Brain microvascular endothelial cell (primary cell): ENCODE measurements at regions not wholly inside any gene's neighbourhood (a gene's known extent, or its start where the extent isn't known, plus 50 kb on each side); places are given as distances from the start of the nearest gene placed in this dataset.
"Not testable (repeated sequence)": the region's sequence is repeated elsewhere in the genome, so short reads cannot be mapped to it uniquely, and the experiment has no call there.

Experiments used
- DNase-seq: peaks from one replicate; pipeline ENCODE4 v3.0.0-alpha.2; 2020
- H3K27ac ChIP-seq: fragments of 250-450 bp; sonication (Bioruptor Pico); 2 replicates; pipeline ENCODE4 v1.5.1; 2020; ENCODE audit warnings: mild to moderate bottlenecking, moderate library complexity
- H3K27me3 ChIP-seq: fragments of 250-450 bp; sonication (Bioruptor Pico); replicated peaks from 2 replicates; pipeline ENCODE4 v1.5.1; 2020; ENCODE audit warnings: mild to moderate bottlenecking
- H3K36me3 ChIP-seq: fragments of 250-450 bp; sonication (Bioruptor Pico); replicated peaks from 2 replicates; pipeline ENCODE4 v1.5.1; 2020; ENCODE audit warnings: mild to moderate bottlenecking
- H3K4me3 ChIP-seq: 2 replicates; pipeline ENCODE4 v1.5.1; 2011; ENCODE audit warnings: low read depth, mild to moderate bottlenecking, control low read depth, low read length, moderate library complexity
- in situ Hi-C: cut with HindIII; loops from 2 replicates; pipeline ENCODE4 v1.10.0; 2017; ENCODE audit warnings: low sequenced_read_pairs, low pct_ligation_motif_present
- TF ChIP-seq, protein P1 (sequence below): IDR thresholded peaks from 2 replicates; pipeline ENCODE4 v1.5.1; 2011; ENCODE audit warnings: low read depth, mild to moderate bottlenecking, moderate library complexity, low read length, control low read depth, inconsistent platforms; ENCODE audit errors: missing control alignments

DNA sequence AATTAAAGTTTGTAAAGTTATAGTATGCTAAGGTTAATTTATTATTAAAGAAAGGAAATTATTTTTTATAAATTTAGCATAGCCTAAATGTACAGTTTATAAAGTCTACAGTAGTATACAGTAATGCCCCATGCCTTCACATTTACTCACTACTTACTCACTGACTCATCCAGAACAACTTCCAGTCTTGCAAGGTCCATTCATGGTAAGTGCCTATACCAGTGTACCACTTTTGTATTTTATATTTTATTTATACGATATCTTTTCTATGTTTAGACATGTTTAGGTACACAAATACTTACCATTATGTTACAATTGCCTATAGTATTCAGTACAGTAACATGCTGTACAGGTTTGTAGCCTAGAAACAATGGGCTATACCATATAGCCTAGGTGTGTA, 95.1 kb upstream of the GRIN2B start:
- in situ Hi-C loops: no loop called here
- TF ChIP-seq, protein P1, sequence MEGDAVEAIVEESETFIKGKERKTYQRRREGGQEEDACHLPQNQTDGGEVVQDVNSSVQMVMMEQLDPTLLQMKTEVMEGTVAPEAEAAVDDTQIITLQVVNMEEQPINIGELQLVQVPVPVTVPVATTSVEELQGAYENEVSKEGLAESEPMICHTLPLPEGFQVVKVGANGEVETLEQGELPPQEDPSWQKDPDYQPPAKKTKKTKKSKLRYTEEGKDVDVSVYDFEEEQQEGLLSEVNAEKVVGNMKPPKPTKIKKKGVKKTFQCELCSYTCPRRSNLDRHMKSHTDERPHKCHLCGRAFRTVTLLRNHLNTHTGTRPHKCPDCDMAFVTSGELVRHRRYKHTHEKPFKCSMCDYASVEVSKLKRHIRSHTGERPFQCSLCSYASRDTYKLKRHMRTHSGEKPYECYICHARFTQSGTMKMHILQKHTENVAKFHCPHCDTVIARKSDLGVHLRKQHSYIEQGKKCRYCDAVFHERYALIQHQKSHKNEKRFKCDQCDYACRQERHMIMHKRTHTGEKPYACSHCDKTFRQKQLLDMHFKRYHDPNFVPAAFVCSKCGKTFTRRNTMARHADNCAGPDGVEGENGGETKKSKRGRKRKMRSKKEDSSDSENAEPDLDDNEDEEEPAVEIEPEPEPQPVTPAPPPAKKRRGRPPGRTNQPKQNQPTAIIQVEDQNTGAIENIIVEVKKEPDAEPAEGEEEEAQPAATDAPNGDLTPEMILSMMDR: no peak
- Histone ChIP-seq H3K27ac (no peak overlapping the region), H3K4me3 (no peak overlapping the region), H3K36me3 (no peaks in the 10 kb centered on the region), H3K27me3 (no peaks in the 10 kb centered on the region)
- no peak for DNase-seq

DNA sequence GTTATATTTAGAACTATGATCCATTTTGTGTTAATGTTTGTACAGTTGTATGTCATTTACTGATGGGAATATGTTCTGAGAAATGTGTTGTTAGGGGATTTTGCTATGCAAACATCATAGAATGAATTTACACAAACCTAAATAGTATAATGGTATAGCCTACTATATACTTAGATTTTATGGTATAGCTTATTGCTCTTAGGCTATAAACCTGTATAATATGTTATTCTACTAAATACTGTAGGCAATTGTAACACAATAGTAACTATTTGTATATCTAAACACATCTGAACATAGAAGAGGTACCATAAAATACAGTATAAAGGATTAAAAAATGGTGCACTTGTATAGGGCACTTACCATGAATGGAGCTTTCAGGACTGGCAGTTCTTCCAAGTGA, 105.4 kb upstream of the GRIN2B start:
- no peak for DNase-seq
- in situ Hi-C loops: no loop called here

DNA sequence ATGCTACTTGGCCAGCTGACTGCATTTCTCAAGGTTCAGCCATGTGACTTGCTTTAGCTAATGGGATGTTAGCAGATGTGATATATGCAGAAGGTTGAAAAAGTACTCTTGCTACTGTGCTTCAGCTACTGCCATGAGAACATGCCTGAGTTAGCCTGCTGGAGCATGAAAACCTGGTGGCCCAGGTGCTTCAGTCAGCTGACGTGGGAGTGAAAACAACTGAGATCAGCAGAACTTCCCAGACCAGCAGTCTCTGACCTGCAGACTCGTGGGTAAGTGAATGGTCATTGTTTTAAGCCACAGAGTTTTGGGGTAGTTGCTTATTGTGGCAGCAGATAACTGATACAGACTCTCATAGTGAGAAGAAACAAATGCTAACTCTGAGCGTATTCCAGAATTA, 118.6 kb upstream of the GRIN2B start:
- H3K36me3 ChIP-seq: no peaks in the 10 kb centered on the region
- TF ChIP-seq, protein P1: no peak

More for the DNA sequence above, 105.4 kb upstream of the GRIN2B start:
- Histone ChIP-seq H3K27ac (no peak overlapping the region), H3K36me3 (no peaks in the 10 kb centered on the region), H3K4me3 (no peak overlapping the region), H3K27me3 (no peaks in the 10 kb centered on the region)
- TF ChIP-seq, protein P1: no peak

DNA sequence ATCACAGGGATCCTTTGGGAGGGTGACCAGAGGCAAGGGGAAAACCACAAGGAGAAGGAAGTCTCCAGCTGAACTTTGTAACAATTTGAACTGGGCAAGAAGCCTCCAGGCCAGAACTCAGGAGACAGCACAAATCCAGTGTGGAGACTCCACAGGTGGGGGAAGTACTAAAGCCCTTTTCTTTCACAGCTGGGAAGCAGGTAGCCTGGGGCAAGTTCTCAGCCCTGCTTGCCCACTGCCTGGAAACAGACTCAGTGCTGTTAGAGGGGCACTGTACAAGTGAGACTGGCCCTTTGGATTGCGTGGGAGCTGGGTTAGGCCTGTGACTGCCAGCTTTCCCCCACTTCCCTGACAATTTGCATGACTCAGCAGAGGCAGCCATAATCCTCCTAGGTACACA, 120.2 kb upstream of the GRIN2B start:
- H3K4me3 ChIP-seq, H3K27ac ChIP-seq, DNase-seq, H3K27me3 ChIP-seq, H3K36me3 ChIP-seq, in situ Hi-C loops: not testable (repeated sequence)

More for the DNA sequence above, 118.6 kb upstream of the GRIN2B start:
- H3K27me3 ChIP-seq: no peaks in the 10 kb centered on the region
- in situ Hi-C loops: no loop called here
- H3K27ac ChIP-seq: no peak overlapping the region
- no peak for DNase-seq
- no peak overlapping the region for H3K4me3 ChIP-seq

DNA sequence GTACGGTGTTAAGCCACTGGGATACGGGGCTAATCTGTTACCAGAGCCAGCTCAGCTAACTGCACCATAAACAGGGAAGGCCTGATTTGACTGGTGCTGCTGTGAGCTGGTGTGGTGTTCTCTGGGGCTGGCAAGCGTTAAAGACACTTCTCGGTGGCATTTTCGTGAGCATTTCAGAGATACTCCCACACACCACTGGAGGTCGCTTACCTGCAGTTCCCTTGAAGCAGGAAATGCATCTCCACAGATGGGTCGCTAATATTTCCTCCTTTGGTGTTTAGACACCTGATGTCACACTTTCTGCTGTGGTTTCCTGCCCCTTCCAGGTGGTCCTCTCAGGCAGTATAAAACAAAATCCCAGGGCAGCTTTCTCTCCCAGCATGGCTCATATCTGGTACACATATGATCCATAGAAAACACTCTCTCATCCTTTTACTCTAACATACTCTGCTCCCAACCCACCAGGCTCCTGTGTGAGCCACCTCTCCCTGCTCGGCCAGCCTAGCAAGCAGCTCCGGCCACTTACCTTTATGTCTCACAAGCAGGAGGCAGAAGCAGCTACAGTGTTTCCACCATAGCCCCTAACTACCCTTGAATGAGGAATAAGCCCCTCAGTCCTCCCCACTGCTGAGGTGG, 129.9 kb upstream of the GRIN2B start:
- no peaks in the 10 kb centered on the region for H3K36me3 ChIP-seq
- in situ Hi-C loops: no loop called here
- no peaks in the 10 kb centered on the region for H3K27me3 ChIP-seq
- DNase-seq: no peak
- H3K27ac ChIP-seq: no peak overlapping the region
- H3K4me3 ChIP-seq: no peak overlapping the region
- TF ChIP-seq, protein P1: no peak

DNA sequence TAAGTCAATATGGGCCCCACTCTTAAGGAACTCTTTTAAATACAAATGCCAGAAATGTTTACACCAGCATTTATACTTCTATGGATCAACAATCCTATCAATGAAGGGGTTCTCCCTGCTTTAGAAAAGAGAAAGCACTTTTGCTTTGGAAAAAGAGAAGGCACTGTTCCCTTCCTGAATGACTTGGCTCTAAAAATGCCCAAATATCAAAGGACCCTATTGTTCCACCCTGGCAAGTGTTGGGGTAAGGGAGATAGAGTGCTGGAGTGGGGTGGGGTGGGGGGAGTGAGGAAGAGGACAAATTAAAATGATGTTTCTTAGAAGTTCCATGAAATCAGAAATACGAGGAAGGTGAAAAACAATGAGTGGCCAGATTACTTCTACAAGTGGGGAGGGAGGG, 131.6 kb upstream of the GRIN2B start:
- Histone ChIP-seq H3K36me3 (no peaks in the 10 kb centered on the region), H3K27me3 (no peaks in the 10 kb centered on the region), H3K27ac (no peak overlapping the region), H3K4me3 (no peak overlapping the region)
- TF ChIP-seq, protein P1: no peak
- no peak for DNase-seq
- in situ Hi-C loops: no loop called here
